RPMI8226 (cell line): ENCODE measurements at regions not wholly inside any gene's neighbourhood (a gene's known extent, or its start where the extent isn't known, plus 50 kb on each side); places are given as distances from the start of the nearest gene placed in this dataset.
A peak's percentile ranks its signal among the peaks of the same experiment; 100 is the strongest.
"Not testable (repeated sequence)": the region's sequence is repeated elsewhere in the genome, so short reads cannot be mapped to it uniquely, and the experiment has no call there.

Source experiments
- DNase-seq: peaks from one replicate; pipeline ENCODE4 v3.0.0-alpha.2; 2015

- DNase-seq, result no peak
Measured at GRCh38 chr13:111064661-111065060, 50.4 kb upstream of the ARHGEF7 start.

- DNase-seq, result no peak
Measured at GRCh38 chr13:111062966-111063365, 52.1 kb upstream of the ARHGEF7 start.

GRCh38 chr13:111062305-111062704, 52.8 kb upstream of the ARHGEF7 start:
- DNase-seq, result no peak

- no peak for DNase-seq
Measured at GRCh38 chr13:111061358-111062045, 53.6 kb upstream of the ARHGEF7 start.

GRCh38 chr13:111060237-111060919, 54.7 kb upstream of the ARHGEF7 start:
- no peak for DNase-seq

- DNase-seq, result no peak
Measured at GRCh38 chr13:111058796-111059506, 56.2 kb upstream of the ARHGEF7 start.

- not testable (repeated sequence) for DNase-seq
Measured at GRCh38 chr13:111058339-111058738, 56.8 kb upstream of the ARHGEF7 start.

GRCh38 chr13:111051726-111052232, 63.3 kb upstream of the ARHGEF7 start:
- peak; percentile 21 for DNase-seq

GRCh38 chr13:111051041-111051725, 63.9 kb upstream of the ARHGEF7 start:
- DNase-seq, result no peak

- DNase-seq, result no peak
Measured at GRCh38 chr13:111050539-111050879, 64.6 kb upstream of the ARHGEF7 start.

- no peak for DNase-seq
Measured at GRCh38 chr13:111049791-111050538, 65.1 kb upstream of the ARHGEF7 start.

- DNase-seq, result no peak
Measured at GRCh38 chr13:111048387-111048786, 66.7 kb upstream of the ARHGEF7 start.

- DNase-seq, result no peak
Measured at GRCh38 chr13:111047326-111047725, 67.8 kb upstream of the ARHGEF7 start.

- peak; percentile 23 for DNase-seq
Measured at GRCh38 chr13:111046590-111047141, 68.4 kb upstream of the ARHGEF7 start.

GRCh38 chr13:111045170-111045569, 69.9 kb upstream of the ARHGEF7 start:
- no peak for DNase-seq

- DNase-seq, result no peak
Measured at GRCh38 chr13:111044087-111044830, 70.9 kb upstream of the ARHGEF7 start.

- no peak for DNase-seq
Measured at GRCh38 chr13:111043575-111043982, 71.5 kb upstream of the ARHGEF7 start.

- DNase-seq, result no peak
Measured at GRCh38 chr13:111042661-111043226, 72.4 kb upstream of the ARHGEF7 start.

GRCh38 chr13:111040830-111041229, 74.3 kb upstream of the ARHGEF7 start:
- DNase-seq, result no peak

GRCh38 chr13:111039735-111040134, 75.4 kb upstream of the ARHGEF7 start:
- no peak for DNase-seq

GRCh38 chr13:111038887-111039286, 76.2 kb upstream of the ARHGEF7 start:
- no peak for DNase-seq
